ENCODE measurements at regions not wholly inside any gene's neighbourhood (a gene's known extent, or its start where the extent isn't known, plus 50 kb on each side); places are given as distances from the start of the nearest gene placed in this dataset.

DNA sequence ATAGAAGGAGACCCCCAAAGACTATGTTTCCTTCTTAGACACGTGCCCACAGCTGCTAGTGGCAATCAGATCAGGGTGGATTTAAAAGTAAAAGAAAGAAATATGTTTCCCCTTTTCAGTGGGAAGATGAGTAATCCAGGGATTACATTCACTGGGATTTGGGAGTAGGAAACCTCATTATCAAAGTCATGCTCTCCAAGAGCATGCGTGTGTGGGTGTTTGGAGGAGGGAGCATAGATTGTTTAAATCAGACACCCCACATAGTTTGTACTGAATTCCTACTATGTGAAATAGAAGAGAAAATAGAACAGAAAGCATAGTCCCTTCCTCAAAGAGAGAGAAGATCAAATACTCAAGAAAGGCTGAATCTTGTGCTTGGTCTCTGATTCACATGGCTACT is 65.5 kb upstream of the TBCA start:
- H3K79me2 ChIP-seq (ENCODE audit: control insufficient read depth, insufficient read depth, low read length) = no peaks in the 10 kb centered on the region
- in situ Hi-C loops (cut with MboI) = no loop called here
- peaks cover 0 to 2% of the 10 kb centered on the region in 2 experiments; a peak in 2 of 4 replicates for H3K27me3 ChIP-seq (replicated peaks in 1 of 2; ENCODE audit: control insufficient read depth in 2 of 2, insufficient read depth in 2 of 2, low read length in 1 of 2)
- H3K9ac ChIP-seq (ENCODE audit: control insufficient read depth, insufficient read depth, low read length) = no peak overlapping the region
- DNase-seq (ENCODE audit: low read depth, low spot score) (no peak), ATAC-seq (no peak), FAIRE-seq (no peak)
- H3K36me3 ChIP-seq (ENCODE audit: control insufficient read depth in 2 of 2, insufficient read depth in 2 of 2, low read length in 1 of 2) = no peaks in the 10 kb centered on the region
- no peak overlapping the region for H3K4me3 ChIP-seq
- H3K9me3 ChIP-seq (replicated peaks; ENCODE audit: control insufficient read depth, insufficient read depth, low read length) = no peaks in the 10 kb centered on the region
- ChIA-PET POLR2A (no interaction called here), RAD21 (ENCODE audit: unreplicated experiment) (no interaction called here), CTCF (no interaction called here), SMC1A (ENCODE audit: uncharacterized antibody, unreplicated experiment) (no interaction called here)
- no peak overlapping the region for H2AFZ ChIP-seq (ENCODE audit: control insufficient read depth, low read depth, low read length)
- H3K4me1 ChIP-seq (ENCODE audit: control insufficient read depth, insufficient read depth, low read length) = no peaks in the 10 kb centered on the region; the same call in 1 of the 2 replicates
- H4K20me1 ChIP-seq (ENCODE audit: control insufficient read depth, insufficient read depth) = no peaks in the 10 kb centered on the region
- H3K27ac ChIP-seq (ENCODE audit: control insufficient read depth, insufficient read depth) = no peak overlapping the region
- TF ChIP-seq POU2F2 (IDR thresholded peaks at IDR 0.05; ENCODE audit: borderline replicate concordance, low read depth, low read length) (no peak), PML (IDR thresholded peaks at IDR 0.05; ENCODE audit: low read length) (no peak), RELB (IDR thresholded peaks at IDR 0.05; ENCODE audit: low read depth) (no peak), IKZF2 (IDR thresholded peaks at IDR 0.05) (no peak), POLR2AphosphoS5 (IDR thresholded peaks at IDR 0.05; ENCODE audit: low read length) (no peak), ZNF217 (IDR thresholded peaks at IDR 0.05) (no peak), EED (IDR thresholded peaks at IDR 0.05; ENCODE audit: low read depth) (no peak), SUPT20H (IDR thresholded peaks at IDR 0.05; ENCODE audit: borderline replicate concordance, control insufficient read depth, low read depth, low read length) (no peak), NFXL1 (IDR thresholded peaks at IDR 0.05; ENCODE audit: borderline replicate concordance) (no peak), ATF3 (IDR thresholded peaks at IDR 0.05; ENCODE audit: borderline replicate concordance, extremely low read depth, low read depth, low read length) (no peak), ZBED1 (IDR thresholded peaks at IDR 0.05; ENCODE audit: borderline replicate concordance) (no peak), ASH2L (IDR thresholded peaks at IDR 0.05; ENCODE audit: borderline replicate concordance, low read depth) (no peak), JUND (IDR thresholded peaks at IDR 0.05; ENCODE audit: low read depth, low read length) (no peak), FOXK2 (IDR thresholded peaks at IDR 0.05) (no peak), SMC3 (IDR thresholded peaks at IDR 0.05; ENCODE audit: borderline replicate concordance, low read length) (no peak)
- TF ChIP-seq, protein P1, sequence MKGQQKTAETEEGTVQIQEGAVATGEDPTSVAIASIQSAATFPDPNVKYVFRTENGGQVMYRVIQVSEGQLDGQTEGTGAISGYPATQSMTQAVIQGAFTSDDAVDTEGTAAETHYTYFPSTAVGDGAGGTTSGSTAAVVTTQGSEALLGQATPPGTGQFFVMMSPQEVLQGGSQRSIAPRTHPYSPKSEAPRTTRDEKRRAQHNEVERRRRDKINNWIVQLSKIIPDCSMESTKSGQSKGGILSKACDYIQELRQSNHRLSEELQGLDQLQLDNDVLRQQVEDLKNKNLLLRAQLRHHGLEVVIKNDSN (IDR thresholded peaks at IDR 0.05; ENCODE audit: borderline replicate concordance, extremely low read length, insufficient read depth, low read depth, low read length) = no peak
- H3K4me2 ChIP-seq (ENCODE audit: control insufficient read depth, insufficient read depth) = no peak overlapping the region
- WGBS (ENCODE audit: insufficient coverage, insufficient replicate concordance, low lambda C conversion rate, missing lambda C conversion rate) = 42% methylated on average over 2 of the region's 2 CpGs
- intact Hi-C loops (cut with micrococcal nuclease; ENCODE audit: unreplicated experiment) = no loop called here
- BruUV-seq (replicated peaks) = no TSS peak
